CD14-positive monocyte (primary cell): ENCODE measurements at regions not wholly inside any gene's neighbourhood (a gene's known extent, or its start where the extent isn't known, plus 50 kb on each side); places are given as distances from the start of the nearest gene placed in this dataset.

Source experiments
- DNase-seq, 3 donors: peaks; one replicate each; pipeline ENCODE4 v3.0.0-alpha.2; 2011 to 2022
- H2AFZ ChIP-seq: 2 replicates; pipeline ENCODE4 v1.6.0; 2012; ENCODE audit warnings: mild to moderate bottlenecking, low read depth, low read length, inconsistent platforms; ENCODE audit not compliant: insufficient read depth, poor library complexity, severe bottlenecking
- H3K27ac ChIP-seq, 2 donors: 1 replicate in 1 of 2; 2 replicates in 1 of 2; pipeline ENCODE4 v1.5.1; 2012 to 2013; ENCODE audit warnings: low read length in 2 of 2, control low read depth in 1 of 2, inconsistent platforms in 1 of 2, low read depth in 1 of 2, mild to moderate bottlenecking in 1 of 2
- H3K27me3 ChIP-seq, 2 donors: one replicate each; pipeline versions ENCODE4 v1.6.0 to v1.6.1; 2011 to 2013; ENCODE audit warnings: low read length in 2 of 2; ENCODE audit not compliant: control insufficient read depth in 2 of 2, insufficient read depth in 2 of 2
- H3K36me3 ChIP-seq, 2 donors: replicated peaks in 1 of 2; 1 replicate in 1 of 2; 2 replicates in 1 of 2; pipeline versions ENCODE4 v1.5.1 to v1.6.1; 2012 to 2013; ENCODE audit warnings: low read length in 2 of 2, control low read depth in 1 of 2, inconsistent platforms in 1 of 2, mild to moderate bottlenecking in 1 of 2; ENCODE audit not compliant: insufficient read depth in 2 of 2, control insufficient read depth in 1 of 2
- H3K4me1 ChIP-seq, 2 donors: 1 replicate in 1 of 2; 2 replicates in 1 of 2; pipeline versions ENCODE4 v1.5.1 to v1.6.1; 2012 to 2013; ENCODE audit warnings: low read length in 2 of 2, control low read depth in 1 of 2, inconsistent platforms in 1 of 2, mild to moderate bottlenecking in 1 of 2, moderate library complexity in 1 of 2; ENCODE audit not compliant: insufficient read depth in 2 of 2, control insufficient read depth in 1 of 2
- H3K4me2 ChIP-seq: replicated peaks from 2 replicates; pipeline ENCODE3; 2012; ENCODE audit warnings: low read length, moderate library complexity, mild to moderate bottlenecking; ENCODE audit not compliant: poor library complexity, severe bottlenecking; ENCODE audit errors: extremely low read depth
- H3K4me3 ChIP-seq, 3 experiments: fragments of 200-600 bp in 1 of 3; sonication (generic) in 1 of 3; replicated peaks in 1 of 3; 1 replicate in 2 of 3; 2 replicates in 1 of 3; pipeline ENCODE4 v1.5.1; 2011 to 2013; ENCODE audit warnings: low read length in 3 of 3, mild to moderate bottlenecking in 3 of 3, control low read depth in 2 of 3, low read depth in 2 of 3, inconsistent platforms in 1 of 3, moderate library complexity in 1 of 3
- H3K79me2 ChIP-seq: 2 replicates; pipeline ENCODE4 v1.6.0; 2012; ENCODE audit warnings: mild to moderate bottlenecking, control low read depth, inconsistent platforms, low read length, moderate library complexity; ENCODE audit not compliant: insufficient read depth
- H3K9ac ChIP-seq: 2 replicates; pipeline ENCODE4 v1.6.0; 2017; ENCODE audit warnings: low read length, mild to moderate bottlenecking; ENCODE audit not compliant: insufficient read depth, poor library complexity, severe bottlenecking
- H3K9me3 ChIP-seq, 2 donors: replicated peaks in 1 of 2; 1 replicate in 1 of 2; 2 replicates in 1 of 2; pipeline versions ENCODE4 v1.5.1 to v1.6.1; 2012 to 2013; ENCODE audit warnings: low read length in 2 of 2, control low read depth in 1 of 2; ENCODE audit not compliant: control insufficient read depth in 1 of 2, insufficient read depth in 1 of 2
- H4K20me1 ChIP-seq: 2 replicates; pipeline ENCODE4 v1.6.0; 2012; ENCODE audit warnings: mild to moderate bottlenecking, low read length, control low read depth, moderate library complexity; ENCODE audit not compliant: insufficient read depth
- H3K27ac Mint-ChIP-seq, 7 donors: one replicate each; pipeline ENCODE4 v1.8.0; 2020; ENCODE audit warnings: mild to moderate bottlenecking in 7 of 7, mixed read lengths in 7 of 7, moderate library complexity in 6 of 7, inconsistent platforms in 2 of 7
- H3K27me3 Mint-ChIP-seq, 3 donors: one replicate each; pipeline ENCODE4 v1.8.0; 2021 to 2022; ENCODE audit warnings: low read depth in 3 of 3, mild to moderate bottlenecking in 3 of 3, mixed read lengths in 3 of 3, moderate library complexity in 3 of 3, inconsistent platforms in 1 of 3
- H3K36me3 Mint-ChIP-seq, 2 donors: one replicate each; pipeline ENCODE4 v1.8.0; 2020; ENCODE audit warnings: mixed read lengths in 2 of 2, inconsistent platforms in 1 of 2, mild to moderate bottlenecking in 1 of 2
- H3K4me1 Mint-ChIP-seq: one replicate; pipeline ENCODE4 v1.8.0; 2020; ENCODE audit warnings: mild to moderate bottlenecking, mixed read lengths
- H3K4me3 Mint-ChIP-seq, 2 donors: one replicate each; pipeline ENCODE4 v1.8.0; 2020; ENCODE audit warnings: mild to moderate bottlenecking in 2 of 2, mixed read lengths in 2 of 2, moderate library complexity in 1 of 2
- H3K9me3 Mint-ChIP-seq, 7 donors: one replicate each; pipeline ENCODE4 v1.8.0; 2020 to 2022; ENCODE audit warnings: mixed read lengths in 7 of 7, mild to moderate bottlenecking in 6 of 7, moderate library complexity in 6 of 7, inconsistent platforms in 2 of 7
- CTCF ChIP-seq: fragments of 200-600 bp; IDR thresholded peaks from one replicate; pipeline ENCODE4 v1.8.0; 2022; ENCODE audit warnings: antibody characterized with exemption, mild to moderate bottlenecking
- WGBS: methylation state at CpG from one replicate; pipeline ENCODE4 v1.1.5; 2013; ENCODE audit warnings: missing lambda C conversion rate; ENCODE audit not compliant: insufficient coverage; 5-methylcytosine and 5-hydroxymethylcytosine counted together
- intact Hi-C, 2 donors: fragments of 100-400 bp; cut with micrococcal nuclease; formaldehyde crosslinking; loops; one replicate each; pipeline versions ENCODE4 v1.15.0 to v1.15.1; 2023

GRCh38 chr5:91271999-91272398 is 111.1 kb downstream of the ARRDC3 start:
- H3K4me3 Mint-ChIP-seq: no peak overlapping the region
- Histone ChIP-seq H2AFZ (no peak overlapping the region), H3K27me3 (no peaks in the 10 kb centered on the region), H4K20me1 (no peaks in the 10 kb centered on the region), H3K4me1 (peaks cover 6 to 7% of the 10 kb centered on the region in 2 donors), H3K79me2 (no peaks in the 10 kb centered on the region), H3K4me3 (no peak overlapping the region), H3K4me2 (no peak overlapping the region), H3K27ac (no peak overlapping the region), H3K9me3 (no peaks in the 10 kb centered on the region), H3K9ac (no peak overlapping the region), H3K36me3 (no peaks in the 10 kb centered on the region)
- no peak for TF ChIP-seq CTCF
- no peaks in the 10 kb centered on the region for H3K27me3 Mint-ChIP-seq
- peaks cover 0 to 3% (median 0%) of the 10 kb centered on the region in 7 donors for H3K9me3 Mint-ChIP-seq
- intact Hi-C loops: no loop called here
- H3K4me1 Mint-ChIP-seq: peaks cover 6% of the 10 kb centered on the region
- no peak for DNase-seq
- H3K27ac Mint-ChIP-seq: no peak overlapping the region
- H3K36me3 Mint-ChIP-seq: no peaks in the 10 kb centered on the region

GRCh38 chr5:91269198-91269597 is 113.9 kb downstream of the ARRDC3 start:
- H3K4me2 ChIP-seq: no peak overlapping the region
- Mint-ChIP-seq H3K36me3 (no peaks in the 10 kb centered on the region), H3K27me3 (no peaks in the 10 kb centered on the region), H3K9me3 (peaks cover 0 to 3% (median 0%) of the 10 kb centered on the region in 7 donors), H3K4me1 (peaks cover 14% of the 10 kb centered on the region), H3K27ac (peak overlapping the region in 2 of 7 donors; percentile 22 to 56), H3K4me3 (no peak overlapping the region)
- H3K9ac ChIP-seq: no peak overlapping the region
- no peaks in the 10 kb centered on the region for H4K20me1 ChIP-seq
- no peak overlapping the region for H3K4me3 ChIP-seq
- H3K27me3 ChIP-seq: no peaks in the 10 kb centered on the region
- H3K27ac ChIP-seq: no peak overlapping the region
- TF ChIP-seq CTCF: no peak
- intact Hi-C loops: no loop called here
- no peaks in the 10 kb centered on the region for H3K79me2 ChIP-seq
- H2AFZ ChIP-seq: no peak overlapping the region
- peaks cover 6 to 17% of the 10 kb centered on the region in 2 donors for H3K4me1 ChIP-seq
- WGBS: no CpG with 5 or more reads among the region's 3 CpGs
- DNase-seq: no peak
- no peaks in the 10 kb centered on the region for H3K36me3 ChIP-seq
- H3K9me3 ChIP-seq: no peaks in the 10 kb centered on the region
